ENCODE measurements at regions not wholly inside any gene's neighbourhood (a gene's known extent, or its start where the extent isn't known, plus 50 kb on each side); places are given as distances from the start of the nearest gene placed in this dataset.

DNA sequence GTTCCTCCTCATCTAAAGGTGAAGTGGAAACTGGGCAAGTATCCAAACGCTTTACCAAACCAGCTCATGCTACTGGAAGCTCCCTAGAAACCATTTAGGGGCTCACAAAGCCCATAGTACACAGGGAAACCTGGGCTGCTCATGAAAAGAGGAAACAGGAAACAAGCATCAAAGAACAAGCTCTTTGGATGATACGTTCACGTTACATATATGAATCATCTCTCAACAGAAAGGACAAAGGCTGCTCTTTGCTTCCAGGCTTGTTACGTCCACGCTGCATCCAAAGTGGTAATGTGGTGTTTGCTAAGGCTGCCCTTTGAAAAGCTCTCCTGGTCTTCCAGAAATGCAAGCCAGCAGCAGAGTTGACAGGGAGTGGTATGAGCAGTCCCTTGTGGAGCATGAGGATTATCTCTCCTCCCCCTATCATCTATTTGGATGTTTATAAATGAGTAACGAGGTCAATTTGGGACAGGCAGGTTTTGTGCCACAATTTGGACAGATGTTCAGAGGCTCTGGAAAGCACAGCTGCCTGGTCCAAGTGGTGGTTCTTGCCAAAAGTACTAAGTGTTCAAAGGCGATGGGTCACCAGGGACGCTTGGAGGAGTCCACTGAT, 98.0 kb upstream of the RORA start:
- H3K27me3 Mint-ChIP-seq (ENCODE audit: unreplicated experiment) = peaks cover 10% of the 10 kb centered on the region
- CTCF ChIA-PET = no interaction called here
- TF ChIP-seq CTCF (IDR thresholded peaks at IDR 0.05; ENCODE audit: unreplicated experiment) = no peak

DNA sequence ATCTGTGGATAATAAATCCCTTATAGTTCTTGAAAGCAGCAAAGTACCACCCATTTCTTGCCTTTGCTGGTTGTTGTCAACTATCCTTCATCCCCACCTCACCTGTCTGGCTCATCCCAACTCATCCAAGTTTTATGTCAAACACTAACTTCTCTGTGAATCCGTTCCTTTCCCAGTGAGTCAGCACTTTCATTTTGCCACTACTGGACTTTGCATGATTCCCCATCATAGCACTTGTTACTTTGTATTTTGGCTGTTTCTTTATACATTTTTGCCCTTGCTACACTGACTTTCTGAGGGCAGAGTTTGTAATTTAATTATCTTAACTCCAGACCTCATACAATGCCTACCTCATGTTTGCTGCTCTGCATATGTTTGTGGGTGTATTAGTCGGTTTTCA, 90.8 kb upstream of the RORA start:
- H3K9me3 Mint-ChIP-seq (ENCODE audit: low read depth, unreplicated experiment) = peaks cover 15% of the 10 kb centered on the region
- H3K27ac Mint-ChIP-seq (ENCODE audit: unreplicated experiment) = no peak overlapping the region
- BruUV-seq (replicated peaks) = no TSS peak
- CTCF ChIA-PET = no interaction called here
- intact Hi-C loops (cut with micrococcal nuclease; ENCODE audit: unreplicated experiment) = no loop called here
- H3K4me1 Mint-ChIP-seq (ENCODE audit: low read depth, unreplicated experiment) = no peaks in the 10 kb centered on the region
- H3K36me3 Mint-ChIP-seq (ENCODE audit: insufficient read depth, unreplicated experiment) = no peaks in the 10 kb centered on the region
- peaks cover 70% of the 10 kb centered on the region for H3K27me3 Mint-ChIP-seq (ENCODE audit: unreplicated experiment)
- H3K4me3 Mint-ChIP-seq (ENCODE audit: low read depth, unreplicated experiment) = no peak overlapping the region
- TF ChIP-seq CTCF (IDR thresholded peaks at IDR 0.05; ENCODE audit: unreplicated experiment) = no peak
- no peak for DNase-seq

More for the DNA sequence above, 98.0 kb upstream of the RORA start:
- no peak overlapping the region for H3K4me3 Mint-ChIP-seq (ENCODE audit: low read depth, unreplicated experiment)
- H3K36me3 Mint-ChIP-seq (ENCODE audit: insufficient read depth, unreplicated experiment) = no peaks in the 10 kb centered on the region
- DNase-seq = no peak
- H3K27ac Mint-ChIP-seq (ENCODE audit: unreplicated experiment) = no peak overlapping the region
- intact Hi-C loops (cut with micrococcal nuclease; ENCODE audit: unreplicated experiment) = no loop called here
- no peaks in the 10 kb centered on the region for H3K4me1 Mint-ChIP-seq (ENCODE audit: low read depth, unreplicated experiment)
- BruUV-seq (replicated peaks) = no TSS peak
- H3K9me3 Mint-ChIP-seq (ENCODE audit: low read depth, unreplicated experiment) = peaks cover 2% of the 10 kb centered on the region

DNA sequence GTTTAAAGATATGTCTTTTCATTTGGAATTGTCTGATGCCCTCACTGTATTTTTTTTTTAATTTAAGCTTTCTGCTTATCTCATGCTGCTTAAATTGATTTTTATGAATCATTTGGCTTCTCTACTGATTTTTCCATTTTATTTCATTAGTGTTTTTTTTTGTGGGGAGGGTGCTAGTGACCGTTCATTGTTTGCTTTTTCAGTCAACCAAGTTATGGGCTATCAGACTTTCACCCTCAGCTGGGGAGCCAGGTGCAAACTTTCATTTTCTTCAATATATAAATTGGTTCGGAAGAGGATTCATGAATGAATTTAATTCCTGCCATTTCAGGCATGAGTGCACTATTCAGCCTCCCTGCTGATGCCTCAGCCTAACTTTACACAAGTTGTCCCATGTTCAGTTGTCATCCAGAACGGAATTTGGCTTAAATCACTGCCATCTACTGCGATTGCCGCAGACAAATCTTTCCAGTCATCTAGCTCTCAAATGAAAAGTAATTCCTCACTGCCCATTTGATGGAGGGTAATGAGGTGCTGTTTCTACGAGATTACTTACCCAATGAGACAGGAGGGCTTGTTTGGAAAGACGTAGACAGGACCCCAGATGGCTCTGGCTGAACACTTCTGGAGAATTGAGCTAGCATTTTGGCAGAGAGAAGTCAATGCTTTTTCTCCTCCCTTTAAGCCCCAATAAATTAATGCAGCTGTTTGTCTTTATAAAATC, 89.9 kb upstream of the RORA start:
- no peak overlapping the region for H3K4me3 Mint-ChIP-seq (ENCODE audit: low read depth, unreplicated experiment)
- peaks cover 70% of the 10 kb centered on the region for H3K27me3 Mint-ChIP-seq (ENCODE audit: unreplicated experiment)
- H3K9me3 Mint-ChIP-seq (ENCODE audit: low read depth, unreplicated experiment) = peaks cover 15% of the 10 kb centered on the region
- BruUV-seq (replicated peaks) = no TSS peak
- H3K4me1 Mint-ChIP-seq (ENCODE audit: low read depth, unreplicated experiment) = no peaks in the 10 kb centered on the region
- intact Hi-C loops (cut with micrococcal nuclease; ENCODE audit: unreplicated experiment) = no loop called here
- H3K36me3 Mint-ChIP-seq (ENCODE audit: insufficient read depth, unreplicated experiment) = no peaks in the 10 kb centered on the region
- no peak overlapping the region for H3K27ac Mint-ChIP-seq (ENCODE audit: unreplicated experiment)
- no peak for TF ChIP-seq CTCF (IDR thresholded peaks at IDR 0.05; ENCODE audit: unreplicated experiment)
- DNase-seq = no peak
- CTCF ChIA-PET = no interaction called here

DNA sequence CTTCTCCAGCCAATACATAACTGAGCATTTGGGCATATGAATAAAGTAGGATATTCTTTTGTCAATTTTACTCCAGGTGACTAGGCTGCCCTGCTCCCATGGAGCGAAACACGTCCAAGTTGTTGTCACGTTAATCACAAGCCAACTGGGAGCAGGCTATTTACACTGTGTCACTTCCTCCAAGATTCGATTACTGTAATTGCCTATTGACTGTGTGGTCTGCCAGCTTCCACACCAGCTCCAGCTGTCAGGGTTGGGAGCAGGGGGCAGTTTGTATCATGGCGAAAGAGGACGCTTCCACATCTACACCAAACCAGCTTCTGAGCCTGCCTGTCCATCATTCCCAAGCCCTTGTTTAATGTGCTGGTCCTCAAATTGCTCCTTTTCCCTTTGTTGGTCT, 89.2 kb upstream of the RORA start:
- no TSS peak for BruUV-seq (replicated peaks)
- peaks cover 70% of the 10 kb centered on the region for H3K27me3 Mint-ChIP-seq (ENCODE audit: unreplicated experiment)
- no peaks in the 10 kb centered on the region for H3K36me3 Mint-ChIP-seq (ENCODE audit: insufficient read depth, unreplicated experiment)
- TF ChIP-seq CTCF (IDR thresholded peaks at IDR 0.05; ENCODE audit: unreplicated experiment) = no peak
- H3K4me3 Mint-ChIP-seq (ENCODE audit: low read depth, unreplicated experiment) = no peak overlapping the region
- CTCF ChIA-PET = no interaction called here
- intact Hi-C loops (cut with micrococcal nuclease; ENCODE audit: unreplicated experiment) = no loop called here
- H3K27ac Mint-ChIP-seq (ENCODE audit: unreplicated experiment) = no peak overlapping the region
- H3K9me3 Mint-ChIP-seq (ENCODE audit: low read depth, unreplicated experiment) = peaks cover 15% of the 10 kb centered on the region
- DNase-seq = no peak
- no peaks in the 10 kb centered on the region for H3K4me1 Mint-ChIP-seq (ENCODE audit: low read depth, unreplicated experiment)

Measured in Calu3 (cell line).